ENCODE measurements at regions not wholly inside any gene's neighbourhood (a gene's known extent, or its start where the extent isn't known, plus 50 kb on each side); places are given as distances from the start of the nearest gene placed in this dataset.

GRCh38 chr2:3958465-3958864 lies 255.1 kb downstream of the DCDC2C start:
- TF ChIP-seq, protein P1, sequence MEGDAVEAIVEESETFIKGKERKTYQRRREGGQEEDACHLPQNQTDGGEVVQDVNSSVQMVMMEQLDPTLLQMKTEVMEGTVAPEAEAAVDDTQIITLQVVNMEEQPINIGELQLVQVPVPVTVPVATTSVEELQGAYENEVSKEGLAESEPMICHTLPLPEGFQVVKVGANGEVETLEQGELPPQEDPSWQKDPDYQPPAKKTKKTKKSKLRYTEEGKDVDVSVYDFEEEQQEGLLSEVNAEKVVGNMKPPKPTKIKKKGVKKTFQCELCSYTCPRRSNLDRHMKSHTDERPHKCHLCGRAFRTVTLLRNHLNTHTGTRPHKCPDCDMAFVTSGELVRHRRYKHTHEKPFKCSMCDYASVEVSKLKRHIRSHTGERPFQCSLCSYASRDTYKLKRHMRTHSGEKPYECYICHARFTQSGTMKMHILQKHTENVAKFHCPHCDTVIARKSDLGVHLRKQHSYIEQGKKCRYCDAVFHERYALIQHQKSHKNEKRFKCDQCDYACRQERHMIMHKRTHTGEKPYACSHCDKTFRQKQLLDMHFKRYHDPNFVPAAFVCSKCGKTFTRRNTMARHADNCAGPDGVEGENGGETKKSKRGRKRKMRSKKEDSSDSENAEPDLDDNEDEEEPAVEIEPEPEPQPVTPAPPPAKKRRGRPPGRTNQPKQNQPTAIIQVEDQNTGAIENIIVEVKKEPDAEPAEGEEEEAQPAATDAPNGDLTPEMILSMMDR (conservative IDR thresholded peaks at IDR 0.05) = no peak
- no peak for TF ChIP-seq ZFX (IDR thresholded peaks at IDR 0.05)

Measured in C4-2B (cell line).